Smooth muscle cell (in vitro differentiated cells): ENCODE measurements at regions not wholly inside any gene's neighbourhood (a gene's known extent, or its start where the extent isn't known, plus 50 kb on each side); places are given as distances from the start of the nearest gene placed in this dataset.
A peak's percentile ranks its signal among the peaks of the same experiment; 100 is the strongest.

ENCODE experiments used
- DNase-seq: peaks from one replicate; lab custom pipeline; 2025; ENCODE audit not compliant: unreplicated experiment; lab: John Stamatoyannopoulos, UW
- H2AFZ ChIP-seq: fragments of 200-600 bp; sonication (generic); 2 replicates; pipeline ENCODE4 v1.6.0; 2016; ENCODE audit warnings: antibody characterized with exemption, low read depth, mild to moderate bottlenecking
- H3F3A ChIP-seq: fragments of 200-600 bp; sonication (generic); 2 replicates; pipeline ENCODE4 v1.6.0; 2017; ENCODE audit warnings: antibody characterized with exemption, low read depth
- H3K27ac ChIP-seq: fragments of 200-600 bp; sonication (generic); 2 replicates; pipeline ENCODE4 v1.5.1; 2016; ENCODE audit warnings: low read depth, mild to moderate bottlenecking
- H3K27me3 ChIP-seq: fragments of 200-600 bp; sonication (generic); 2 replicates; pipeline ENCODE4 v1.6.1; 2016; ENCODE audit warnings: low read depth, mild to moderate bottlenecking
- H3K36me3 ChIP-seq: fragments of 200-600 bp; sonication (generic); 2 replicates; pipeline ENCODE4 v1.5.1; 2016; ENCODE audit warnings: low read depth
- H3K4me1 ChIP-seq: fragments of 200-600 bp; sonication (generic); 2 replicates; pipeline ENCODE4 v1.5.1; 2016; ENCODE audit warnings: low read depth
- H3K4me2 ChIP-seq: fragments of 200-600 bp; sonication (generic); 2 replicates; pipeline ENCODE4 v1.6.0; 2016; ENCODE audit warnings: mild to moderate bottlenecking
- H3K4me3 ChIP-seq: fragments of 200-600 bp; sonication (generic); 2 replicates; pipeline ENCODE4 v1.5.1; 2016; ENCODE audit warnings: mild to moderate bottlenecking
- H3K79me2 ChIP-seq: fragments of 200-600 bp; sonication (generic); 2 replicates; pipeline ENCODE4 v1.6.0; 2016; ENCODE audit warnings: low read depth, mild to moderate bottlenecking
- H3K9ac ChIP-seq: fragments of 200-600 bp; sonication (generic); 2 replicates; pipeline ENCODE4 v1.6.0; 2016; ENCODE audit warnings: low read depth
- H3K9me3 ChIP-seq: fragments of 200-600 bp; sonication (generic); replicated peaks from 2 replicates; pipeline ENCODE4 v1.5.1; 2016; ENCODE audit warnings: low read depth
- H4K20me1 ChIP-seq: fragments of 200-600 bp; sonication (generic); 2 replicates; pipeline ENCODE4 v1.6.0; 2016; ENCODE audit warnings: low read depth
- CTCF ChIP-seq: fragments of 200-600 bp; sonication (generic); IDR thresholded peaks from 2 replicates; pipeline ENCODE4 v1.5.1; 2017; ENCODE audit warnings: borderline replicate concordance, mild to moderate bottlenecking, antibody characterized with exemption; ENCODE audit not compliant: insufficient read depth, poor library complexity, severe bottlenecking
- WGBS: methylation state at CpG from one replicate; pipeline ENCODE4 v1.1.7; 2016; ENCODE audit warnings: low lambda C conversion rate; 5-methylcytosine and 5-hydroxymethylcytosine counted together

- Histone ChIP-seq H4K20me1 (no peaks in the 10 kb centered on the region), H3K9me3 (no peaks in the 10 kb centered on the region), H3K79me2 (no peaks in the 10 kb centered on the region), H3K4me3 (no peak overlapping the region), H3F3A (peaks cover 20% of the 10 kb centered on the region), H3K4me1 (peaks cover 11% of the 10 kb centered on the region), H2AFZ (no peak overlapping the region), H3K27me3 (no peaks in the 10 kb centered on the region), H3K36me3 (no peaks in the 10 kb centered on the region), H3K27ac (no peak overlapping the region), H3K9ac (no peak overlapping the region), H3K4me2 (no peak overlapping the region)
- 77% methylated on average over 1 of the region's 1 CpG for WGBS
- no peak for DNase-seq
- TF ChIP-seq CTCF = no peak
Observed at GRCh38 chr5:56307714-56308333, 74.7 kb upstream of the ANKRD55 start.

GRCh38 chr5:56306433-56307150, 73.5 kb upstream of the ANKRD55 start:
- TF ChIP-seq CTCF = no peak
- H3K27ac ChIP-seq = peak overlapping the region; percentile 54
- H3K27me3 ChIP-seq = no peaks in the 10 kb centered on the region
- H2AFZ ChIP-seq = no peak overlapping the region
- H3K4me2 ChIP-seq = no peak overlapping the region
- H3K36me3 ChIP-seq = no peaks in the 10 kb centered on the region
- H3K4me1 ChIP-seq = peaks cover 11% of the 10 kb centered on the region
- peaks cover 16% of the 10 kb centered on the region for H3F3A ChIP-seq
- H3K9ac ChIP-seq = no peak overlapping the region
- no peak overlapping the region for H3K4me3 ChIP-seq
- no peak for DNase-seq
- WGBS = 95% methylated on average over 4 of the region's 4 CpGs
- no peaks in the 10 kb centered on the region for H3K79me2 ChIP-seq
- no peaks in the 10 kb centered on the region for H3K9me3 ChIP-seq
- H4K20me1 ChIP-seq = no peaks in the 10 kb centered on the region

- WGBS = 32% methylated on average over 4 of the region's 4 CpGs
- Histone ChIP-seq H3K79me2 (no peaks in the 10 kb centered on the region), H3K4me2 (peak overlapping the region; percentile 42)
Observed at GRCh38 chr5:56305001-56305950, 72.1 kb upstream of the ANKRD55 start.

More at GRCh38 chr5:56305001-56305950, 72.1 kb upstream of the ANKRD55 start:
- Histone ChIP-seq H3K4me1 (peaks cover 3% of the 10 kb centered on the region), H3K9ac (no peak overlapping the region), H3F3A (peaks cover 8% of the 10 kb centered on the region), H3K9me3 (no peaks in the 10 kb centered on the region), H2AFZ (no peak overlapping the region), H3K27ac (peak overlapping the region; percentile 54), H3K27me3 (no peaks in the 10 kb centered on the region), H4K20me1 (no peaks in the 10 kb centered on the region), H3K36me3 (no peaks in the 10 kb centered on the region), H3K4me3 (no peak overlapping the region)
- no peak for DNase-seq
- TF ChIP-seq CTCF = no peak
